GM13976 (cell line): ENCODE measurements at regions not wholly inside any gene's neighbourhood (a gene's known extent, or its start where the extent isn't known, plus 50 kb on each side); places are given as distances from the start of the nearest gene placed in this dataset.

Experiments
- DNase-seq: peaks from one replicate; pipeline ENCODE4 v3.0.0; 2012; ENCODE audit warnings: low spot score
- in situ Hi-C: fragments of 300-500 bp; cut with MboI; formaldehyde crosslinking; loops from one replicate; pipeline ENCODE4 v1.12.0; 2022; ENCODE audit warnings: low sequenced_read_pairs, mixed read lengths, inconsistent platforms; ENCODE audit not compliant: unreplicated experiment
- TF ChIP-seq, protein P1 (sequence below): IDR thresholded peaks from 2 replicates; pipeline ENCODE4 v1.5.1; 2012; ENCODE audit warnings: borderline replicate concordance, mild to moderate bottlenecking; ENCODE audit not compliant: insufficient read depth; ENCODE audit errors: extremely low read depth, missing control alignments, control extremely low read depth

DNA sequence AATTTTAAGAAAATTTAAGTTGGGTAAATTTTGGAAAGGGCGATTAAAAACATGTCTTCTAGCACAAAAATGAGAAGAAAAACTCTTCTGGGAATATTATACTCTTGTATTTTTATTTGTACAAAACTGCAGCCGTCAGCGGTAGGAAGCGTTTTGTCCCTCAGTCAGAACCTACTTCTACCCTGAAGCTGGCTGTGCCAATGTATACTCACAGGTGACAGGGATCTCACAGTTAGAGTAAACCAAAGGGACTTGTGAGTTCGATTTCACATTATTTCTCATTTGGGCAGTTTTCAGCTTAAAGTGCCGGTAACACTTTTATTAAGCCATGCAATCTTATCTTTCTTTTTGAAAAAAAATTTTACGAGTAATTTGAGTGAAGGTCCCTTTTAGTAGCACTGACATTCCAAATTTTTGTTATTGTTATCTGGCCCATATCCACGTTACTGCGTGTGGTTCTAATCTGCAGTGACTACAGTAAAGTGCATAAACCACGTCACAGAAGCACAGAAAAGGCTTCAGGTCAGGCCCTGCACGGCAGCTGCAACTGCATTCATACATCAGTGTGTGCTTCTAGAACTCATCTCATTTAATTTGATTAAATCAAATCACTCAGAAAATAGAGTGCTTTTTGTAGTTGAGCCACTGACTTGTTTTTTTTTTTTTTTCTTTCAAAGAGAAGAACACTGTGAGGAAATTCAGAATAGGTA, 387.3 kb downstream of the LIG4 start:
- in situ Hi-C loops = no loop called here
- no peak for DNase-seq
- TF ChIP-seq, protein P1, sequence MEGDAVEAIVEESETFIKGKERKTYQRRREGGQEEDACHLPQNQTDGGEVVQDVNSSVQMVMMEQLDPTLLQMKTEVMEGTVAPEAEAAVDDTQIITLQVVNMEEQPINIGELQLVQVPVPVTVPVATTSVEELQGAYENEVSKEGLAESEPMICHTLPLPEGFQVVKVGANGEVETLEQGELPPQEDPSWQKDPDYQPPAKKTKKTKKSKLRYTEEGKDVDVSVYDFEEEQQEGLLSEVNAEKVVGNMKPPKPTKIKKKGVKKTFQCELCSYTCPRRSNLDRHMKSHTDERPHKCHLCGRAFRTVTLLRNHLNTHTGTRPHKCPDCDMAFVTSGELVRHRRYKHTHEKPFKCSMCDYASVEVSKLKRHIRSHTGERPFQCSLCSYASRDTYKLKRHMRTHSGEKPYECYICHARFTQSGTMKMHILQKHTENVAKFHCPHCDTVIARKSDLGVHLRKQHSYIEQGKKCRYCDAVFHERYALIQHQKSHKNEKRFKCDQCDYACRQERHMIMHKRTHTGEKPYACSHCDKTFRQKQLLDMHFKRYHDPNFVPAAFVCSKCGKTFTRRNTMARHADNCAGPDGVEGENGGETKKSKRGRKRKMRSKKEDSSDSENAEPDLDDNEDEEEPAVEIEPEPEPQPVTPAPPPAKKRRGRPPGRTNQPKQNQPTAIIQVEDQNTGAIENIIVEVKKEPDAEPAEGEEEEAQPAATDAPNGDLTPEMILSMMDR = no peak

GRCh38 chr13:107824635-107825034, 390.7 kb downstream of the LIG4 start:
- DNase-seq = no peak
- in situ Hi-C loops = no loop called here
- TF ChIP-seq, protein P1 = no peak

- DNase-seq = no peak
- in situ Hi-C loops = no loop called here
- TF ChIP-seq, protein P1 = no peak
Observed at GRCh38 chr13:107822006-107822405, 393.3 kb downstream of the LIG4 start.

DNA sequence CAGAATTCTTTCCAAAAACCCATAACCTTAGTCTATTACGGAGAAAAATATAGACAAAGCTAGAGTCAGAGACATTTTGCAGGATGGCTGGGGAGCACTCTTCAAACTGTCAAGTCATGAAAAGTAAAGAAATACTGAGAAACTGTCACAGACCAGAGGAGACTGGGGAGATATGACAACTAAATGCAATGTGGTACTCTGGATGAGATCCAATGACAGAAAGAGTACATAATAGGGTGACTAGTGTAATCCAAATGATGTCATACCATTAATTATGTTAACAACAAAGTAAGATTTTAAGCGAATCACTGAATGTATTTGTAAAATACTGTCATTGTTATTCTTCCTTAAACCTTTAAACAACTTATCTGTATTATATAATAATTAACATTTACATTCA, 393.8 kb downstream of the LIG4 start:
- no peak for DNase-seq
- TF ChIP-seq, protein P1 = no peak
- in situ Hi-C loops = no loop called here

DNA sequence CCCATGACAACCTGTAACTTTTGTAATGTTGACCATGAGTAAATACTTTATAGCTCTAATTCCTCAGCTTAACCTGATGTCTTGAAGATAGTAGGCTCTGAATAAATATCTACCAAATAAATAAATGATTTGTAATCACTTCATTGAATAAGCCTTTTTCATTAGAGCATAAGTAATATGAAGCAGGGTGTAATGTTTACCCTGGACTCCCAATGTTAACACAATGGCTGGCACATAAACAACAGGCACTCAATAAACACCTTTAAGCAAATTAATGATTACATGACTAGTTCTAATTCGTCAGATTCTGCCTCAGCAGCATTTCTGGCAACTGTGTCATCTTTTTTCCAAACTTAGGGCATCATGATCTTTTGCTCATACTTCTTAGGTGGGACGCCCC, 396.3 kb downstream of the LIG4 start:
- DNase-seq = no peak
- in situ Hi-C loops = no loop called here

GRCh38 chr13:107817647-107818287, 397.6 kb downstream of the LIG4 start:
- DNase-seq = no peak
- TF ChIP-seq, protein P1 = no peak
- in situ Hi-C loops = no loop called here

More for the DNA sequence above, 396.3 kb downstream of the LIG4 start:
- TF ChIP-seq, protein P1 = no peak
